Peyer's patch (tissue), 4 donors: ENCODE measurements at regions not wholly inside any gene's neighbourhood (a gene's known extent, or its start where the extent isn't known, plus 50 kb on each side); places are given as distances from the start of the nearest gene placed in this dataset.
"Not testable (repeated sequence)": the region's sequence is repeated elsewhere in the genome, so short reads cannot be mapped to it uniquely, and the experiment has no call there.

Experiments
- DNase-seq, 3 donors: peaks; one replicate each; pipeline ENCODE4 v3.0.0-alpha.2; 2017 to 2019
- H3K27ac ChIP-seq, 4 donors: fragments of 200-600 bp; sonication (generic); one replicate each; pipeline ENCODE4 v1.5.1; 2016 to 2019
- H3K27me3 ChIP-seq, 2 donors: fragments of 200-600 bp; sonication (generic); one replicate each; pipeline ENCODE4 v1.5.1; 2019
- H3K36me3 ChIP-seq, 3 donors: fragments of 200-600 bp; sonication (generic); one replicate each; pipeline ENCODE4 v1.5.1; 2016 to 2019
- H3K4me1 ChIP-seq, 4 donors: fragments of 200-600 bp; sonication (generic); one replicate each; pipeline ENCODE4 v1.5.1; 2016 to 2019
- H3K4me3 ChIP-seq, 4 donors: fragments of 200-600 bp; sonication (generic); 1 replicate in 3 of 4; 2 replicates in 1 of 4; pipeline ENCODE4 v1.5.1; 2016 to 2019; ENCODE audit warnings: mild to moderate bottlenecking in 1 of 4
- H3K9me3 ChIP-seq, 4 donors: fragments of 200-600 bp; sonication (generic); one replicate each; pipeline ENCODE4 v1.5.1; 2016 to 2019; ENCODE audit warnings: mild to moderate bottlenecking in 1 of 4
- CTCF ChIP-seq, 6 experiments: fragments of 450-650 bp in 4 of 6; fragments of 200-600 bp in 2 of 6; sonication (generic) in 1 of 6; IDR thresholded peaks; one replicate each; pipeline ENCODE4 v1.5.1; 2017 to 2019; ENCODE audit warnings: antibody characterized with exemption in 6 of 6, mild to moderate bottlenecking in 3 of 6, moderate library complexity in 1 of 6
- POLR2A ChIP-seq, 2 donors: fragments of 450-650 bp; IDR thresholded peaks; one replicate each; pipeline ENCODE4 v1.5.1; 2017; ENCODE audit warnings: antibody characterized with exemption in 2 of 2, mild to moderate bottlenecking in 2 of 2, moderate library complexity in 2 of 2

- peaks cover 0 to 2% (median 0%) of the 10 kb centered on the region in 4 donors for H3K4me1 ChIP-seq
Observed at GRCh38 chr2:16088802-16089112, 148.4 kb downstream of the MYCN start.

DNA sequence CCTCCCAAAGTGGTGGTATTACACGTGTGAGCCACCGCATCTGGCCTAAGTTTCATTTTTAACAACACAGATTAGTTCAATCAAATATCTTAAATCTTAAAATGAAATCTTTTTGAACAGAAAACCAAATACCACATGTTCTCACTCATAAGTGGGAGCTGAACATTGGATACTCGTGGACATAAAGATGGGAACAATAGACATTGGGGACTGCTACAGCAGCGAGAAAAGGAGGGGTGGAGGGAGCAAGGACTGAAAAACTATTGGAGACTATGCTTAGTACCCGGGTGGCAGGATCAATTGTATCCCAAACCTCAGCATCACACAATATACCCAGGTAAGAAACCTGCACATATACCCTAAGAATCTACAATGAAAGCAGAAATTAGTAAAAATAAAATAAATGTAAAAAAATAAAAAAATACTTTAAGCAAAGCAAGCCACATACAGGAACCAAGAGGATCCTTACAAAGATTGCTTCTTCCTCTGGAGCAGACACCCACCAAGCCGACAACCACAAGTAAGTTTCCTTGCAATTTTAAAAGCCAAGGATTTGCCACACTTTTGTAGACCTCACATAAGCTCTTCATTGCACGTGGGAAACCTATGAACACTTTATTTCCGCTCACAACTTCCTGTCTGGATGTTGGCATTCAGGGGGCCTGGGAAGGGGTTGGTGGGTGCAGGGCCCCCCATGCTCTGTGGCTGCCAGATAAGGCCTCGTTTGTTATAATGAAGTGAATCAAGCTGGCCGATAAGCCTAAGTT is 147.9 kb downstream of the MYCN start:
- DNase-seq, result no peak
- Histone ChIP-seq H3K9me3 (no peaks in the 10 kb centered on the region), H3K4me3 (no peak overlapping the region), H3K27me3 (no peaks in the 10 kb centered on the region), H3K27ac (no peak overlapping the region), H3K36me3 (no peaks in the 10 kb centered on the region), H3K4me1 (no peaks in the 10 kb centered on the region)
- TF ChIP-seq CTCF (IDR thresholded peaks at IDR 0.05) (no peak), POLR2A (IDR thresholded peaks at IDR 0.05) (no peak)

More at GRCh38 chr2:16088802-16089112, 148.4 kb downstream of the MYCN start:
- no peak for DNase-seq
- TF ChIP-seq CTCF (IDR thresholded peaks at IDR 0.05) (no peak), POLR2A (IDR thresholded peaks at IDR 0.05) (no peak)
- no peaks in the 10 kb centered on the region for H3K9me3 ChIP-seq
- H3K4me3 ChIP-seq, result no peak overlapping the region
- no peak overlapping the region for H3K27ac ChIP-seq
- H3K27me3 ChIP-seq, result no peaks in the 10 kb centered on the region
- H3K36me3 ChIP-seq, result no peaks in the 10 kb centered on the region

DNA sequence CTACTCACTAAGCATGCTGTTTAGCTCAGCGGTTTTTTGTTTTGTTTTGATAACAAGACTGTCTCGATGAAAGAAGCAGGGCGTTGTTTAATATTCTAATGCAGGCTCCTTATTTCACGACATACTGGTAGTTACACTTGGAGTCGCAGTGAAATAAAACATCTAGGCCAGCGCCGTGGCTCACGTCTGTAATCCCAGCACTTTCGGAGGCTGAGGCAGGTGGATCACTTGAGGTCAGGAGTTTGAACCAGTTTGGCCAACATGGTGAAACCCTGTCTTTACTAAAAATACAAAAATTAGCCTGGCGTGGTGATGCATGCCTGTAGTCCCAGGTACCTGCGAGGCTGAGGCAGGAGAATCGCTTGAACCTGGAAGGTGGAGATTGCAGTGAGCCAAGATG is 145.8 kb downstream of the MYCN start:
- H3K4me3 ChIP-seq, H3K27me3 ChIP-seq, H3K27ac ChIP-seq, H3K9me3 ChIP-seq, DNase-seq, H3K4me1 ChIP-seq, H3K36me3 ChIP-seq: not testable (repeated sequence)

DNA sequence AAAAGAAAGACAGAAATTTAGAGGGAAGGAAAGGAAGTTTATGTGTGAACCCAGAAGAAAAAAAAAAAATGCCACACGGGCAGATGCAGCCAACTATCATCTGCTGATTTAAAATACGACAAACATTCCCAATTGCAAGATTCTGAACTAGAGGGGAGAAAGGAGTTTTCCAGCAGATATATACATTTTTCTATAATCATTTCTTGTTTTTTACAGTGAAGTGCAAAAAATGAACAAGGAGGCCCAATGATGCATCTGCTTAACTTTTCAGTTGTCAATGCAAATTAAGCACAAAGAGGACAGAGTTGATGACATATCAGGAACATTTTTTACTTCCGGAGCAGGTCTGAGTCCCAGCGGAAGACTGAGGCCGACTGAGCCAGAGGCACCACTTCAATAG is 144.7 kb downstream of the MYCN start:
- DNase-seq, result no peak
- no peak for TF ChIP-seq CTCF (IDR thresholded peaks at IDR 0.05)
- TF ChIP-seq POLR2A (IDR thresholded peaks at IDR 0.05), result no peak
- no peaks in the 10 kb centered on the region for H3K27me3 ChIP-seq
- no peaks in the 10 kb centered on the region for H3K9me3 ChIP-seq
- no peak overlapping the region for H3K27ac ChIP-seq
- no peaks in the 10 kb centered on the region for H3K36me3 ChIP-seq
- no peak overlapping the region for H3K4me3 ChIP-seq
- no peaks in the 10 kb centered on the region for H3K4me1 ChIP-seq

DNA sequence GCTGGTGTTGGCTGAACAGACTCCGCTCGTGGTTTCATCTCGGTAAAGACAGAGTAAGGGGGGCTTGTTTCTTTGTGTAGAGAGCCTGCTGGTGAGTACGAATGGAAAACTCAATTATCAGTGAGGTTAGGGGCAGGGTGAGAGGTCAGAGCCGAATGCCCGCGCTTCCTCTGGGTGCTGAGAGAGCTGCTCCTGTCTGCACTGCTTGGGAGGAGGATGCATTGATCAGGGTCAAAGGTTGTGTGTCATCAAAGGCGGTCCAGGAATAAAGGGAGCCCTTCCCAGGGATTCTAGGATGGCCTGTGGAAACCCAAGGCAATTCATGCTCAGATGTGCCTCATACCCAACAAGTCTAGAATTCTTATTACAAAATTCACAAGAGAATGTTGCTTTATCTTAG is 143.9 kb downstream of the MYCN start:
- H3K4me3 ChIP-seq, result no peak overlapping the region
- H3K27ac ChIP-seq, result no peak overlapping the region
- H3K9me3 ChIP-seq, result no peaks in the 10 kb centered on the region
- no peaks in the 10 kb centered on the region for H3K4me1 ChIP-seq
- H3K27me3 ChIP-seq, result no peaks in the 10 kb centered on the region
- DNase-seq, result no peak
- H3K36me3 ChIP-seq, result no peaks in the 10 kb centered on the region
- TF ChIP-seq POLR2A (IDR thresholded peaks at IDR 0.05) (no peak), CTCF (IDR thresholded peaks at IDR 0.05) (no peak)

DNA sequence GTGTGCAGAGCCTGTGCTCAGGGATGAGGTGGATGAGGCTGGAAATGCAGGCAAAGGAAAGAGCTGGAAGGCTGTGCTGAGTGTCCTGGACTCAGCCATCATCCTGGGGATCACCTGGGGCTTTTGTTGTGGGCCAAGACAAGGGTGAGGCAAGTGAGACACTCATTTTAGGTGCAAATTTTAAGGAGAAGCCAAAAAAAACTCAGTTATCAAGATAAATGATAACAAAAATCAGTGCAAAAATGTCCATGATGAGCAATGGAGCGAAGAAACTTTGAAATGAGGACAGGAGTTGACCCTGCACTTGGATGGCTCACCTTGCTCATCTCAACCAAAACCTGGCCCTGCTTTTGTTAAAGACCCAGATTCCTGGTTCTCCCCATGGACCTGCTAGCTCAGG is 141.9 kb downstream of the MYCN start:
- no peak for TF ChIP-seq CTCF (IDR thresholded peaks at IDR 0.05)
- no peak for TF ChIP-seq POLR2A (IDR thresholded peaks at IDR 0.05)
- no peak for DNase-seq

More for the DNA sequence above, 141.9 kb downstream of the MYCN start:
- Histone ChIP-seq H3K9me3 (no peaks in the 10 kb centered on the region), H3K4me1 (no peaks in the 10 kb centered on the region), H3K4me3 (no peak overlapping the region), H3K27me3 (no peaks in the 10 kb centered on the region), H3K27ac (no peak overlapping the region), H3K36me3 (no peaks in the 10 kb centered on the region)
